ENCODE measurements at regions not wholly inside any gene's neighbourhood (a gene's known extent, or its start where the extent isn't known, plus 50 kb on each side); places are given as distances from the start of the nearest gene placed in this dataset.

DNA sequence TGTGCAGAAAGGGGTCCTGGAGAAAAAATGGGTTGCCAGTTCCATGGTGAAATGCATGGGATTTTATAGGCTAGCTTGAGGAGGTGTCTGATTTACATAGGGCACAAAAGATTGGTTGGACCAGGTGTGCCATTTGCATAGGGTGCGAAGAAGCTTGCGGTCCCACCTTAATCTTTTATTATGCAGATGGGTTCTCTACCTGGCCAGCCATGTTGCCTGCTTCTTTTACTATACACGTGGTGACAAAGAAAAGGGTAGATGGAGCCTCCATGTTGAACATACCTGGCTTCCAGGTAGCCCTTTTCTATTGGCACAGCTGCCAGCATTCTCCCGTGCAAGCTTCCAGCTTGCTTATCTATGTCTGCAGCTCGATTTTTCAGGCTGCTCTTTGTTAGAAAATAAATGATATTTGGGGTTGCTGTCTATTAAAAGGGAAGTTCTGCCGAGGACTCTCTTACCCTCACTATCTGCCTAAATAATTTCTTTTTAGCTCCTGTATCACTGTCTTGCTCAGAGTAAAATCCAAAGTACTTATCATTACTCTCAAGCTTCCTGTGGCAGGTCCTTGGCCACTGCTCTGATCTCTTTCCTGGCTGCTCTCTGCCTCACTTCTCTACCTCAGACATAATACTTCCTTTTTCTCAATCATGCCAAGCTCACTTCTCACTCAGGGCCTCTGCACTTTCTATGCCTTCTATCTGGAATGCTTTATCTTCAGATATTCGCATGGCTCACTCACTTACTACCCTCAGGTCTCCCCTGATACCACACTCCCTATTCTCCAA is 216.0 kb upstream of the DAAM1 start:
- Histone ChIP-seq H3K4me3 (ENCODE audit: low read length in 3 of 3) (no peak overlapping the region), H3K27ac (ENCODE audit: low read depth in 2 of 2, low read length in 2 of 2) (no peak overlapping the region), H3K36me3 (ENCODE audit: control insufficient read depth in 2 of 3, insufficient read depth in 3 of 3, low read length in 3 of 3) (no peaks in the 10 kb centered on the region), H3K9ac (ENCODE audit: low read length in 3 of 3) (no peak overlapping the region), H3K27me3 (ENCODE audit: control insufficient read depth, insufficient read depth, low read length) (no peaks in the 10 kb centered on the region), H3K4me1 (ENCODE audit: control insufficient read depth in 2 of 3, insufficient read depth in 2 of 3, low read depth in 1 of 3, low read length in 3 of 3) (no peaks in the 10 kb centered on the region), H3K9me3 (ENCODE audit: control insufficient read depth in 2 of 3, insufficient read depth in 1 of 3, low read length in 3 of 3) (no peaks in the 10 kb centered on the region)
- no peak for FAIRE-seq
- DNase-seq: no peak
- intact Hi-C loops (cut with DNase I): no loop called here
- TF ChIP-seq, protein P1, sequence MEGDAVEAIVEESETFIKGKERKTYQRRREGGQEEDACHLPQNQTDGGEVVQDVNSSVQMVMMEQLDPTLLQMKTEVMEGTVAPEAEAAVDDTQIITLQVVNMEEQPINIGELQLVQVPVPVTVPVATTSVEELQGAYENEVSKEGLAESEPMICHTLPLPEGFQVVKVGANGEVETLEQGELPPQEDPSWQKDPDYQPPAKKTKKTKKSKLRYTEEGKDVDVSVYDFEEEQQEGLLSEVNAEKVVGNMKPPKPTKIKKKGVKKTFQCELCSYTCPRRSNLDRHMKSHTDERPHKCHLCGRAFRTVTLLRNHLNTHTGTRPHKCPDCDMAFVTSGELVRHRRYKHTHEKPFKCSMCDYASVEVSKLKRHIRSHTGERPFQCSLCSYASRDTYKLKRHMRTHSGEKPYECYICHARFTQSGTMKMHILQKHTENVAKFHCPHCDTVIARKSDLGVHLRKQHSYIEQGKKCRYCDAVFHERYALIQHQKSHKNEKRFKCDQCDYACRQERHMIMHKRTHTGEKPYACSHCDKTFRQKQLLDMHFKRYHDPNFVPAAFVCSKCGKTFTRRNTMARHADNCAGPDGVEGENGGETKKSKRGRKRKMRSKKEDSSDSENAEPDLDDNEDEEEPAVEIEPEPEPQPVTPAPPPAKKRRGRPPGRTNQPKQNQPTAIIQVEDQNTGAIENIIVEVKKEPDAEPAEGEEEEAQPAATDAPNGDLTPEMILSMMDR (IDR thresholded peaks at IDR 0.05; ENCODE audit: borderline replicate concordance, extremely low read depth, insufficient read depth): no peak

DNA sequence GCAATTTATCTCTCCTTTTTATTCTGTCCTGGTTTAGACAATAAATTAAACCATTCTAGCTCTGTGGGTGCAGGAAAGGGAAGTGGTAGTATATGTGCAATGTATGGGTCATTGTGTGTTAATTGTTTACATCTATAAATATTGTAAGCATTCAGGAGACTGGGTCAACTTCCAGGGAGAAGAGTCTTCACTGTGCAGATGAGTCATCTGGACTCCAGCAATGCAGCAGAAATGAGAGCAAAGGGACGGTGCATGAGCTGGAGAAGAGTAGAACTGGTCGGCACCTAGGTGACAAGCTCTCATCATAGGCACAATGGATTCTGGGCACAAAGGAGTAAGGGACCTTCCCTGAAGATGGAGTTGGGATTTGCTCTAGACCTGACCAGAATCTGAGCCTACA is 211.1 kb upstream of the DAAM1 start:
- intact Hi-C loops (cut with DNase I): no loop called here
- H3K27me3 ChIP-seq (ENCODE audit: control insufficient read depth, insufficient read depth, low read length): no peaks in the 10 kb centered on the region
- no peaks in the 10 kb centered on the region for H3K9me3 ChIP-seq (ENCODE audit: control insufficient read depth in 2 of 3, insufficient read depth in 1 of 3, low read length in 3 of 3)
- TF ChIP-seq, protein P1 (IDR thresholded peaks at IDR 0.05; ENCODE audit: borderline replicate concordance, extremely low read depth, insufficient read depth): no peak
- FAIRE-seq (no peak), DNase-seq (no peak)
- no peak overlapping the region for H3K4me3 ChIP-seq (ENCODE audit: low read length in 3 of 3)
- H3K36me3 ChIP-seq (ENCODE audit: control insufficient read depth in 2 of 3, insufficient read depth in 3 of 3, low read length in 3 of 3): no peaks in the 10 kb centered on the region
- no peak overlapping the region for H3K27ac ChIP-seq (ENCODE audit: low read depth in 2 of 2, low read length in 2 of 2)
- H3K4me1 ChIP-seq (ENCODE audit: control insufficient read depth in 2 of 3, insufficient read depth in 2 of 3, low read depth in 1 of 3, low read length in 3 of 3): no peaks in the 10 kb centered on the region
- H3K9ac ChIP-seq (ENCODE audit: low read length in 3 of 3): no peak overlapping the region

DNA sequence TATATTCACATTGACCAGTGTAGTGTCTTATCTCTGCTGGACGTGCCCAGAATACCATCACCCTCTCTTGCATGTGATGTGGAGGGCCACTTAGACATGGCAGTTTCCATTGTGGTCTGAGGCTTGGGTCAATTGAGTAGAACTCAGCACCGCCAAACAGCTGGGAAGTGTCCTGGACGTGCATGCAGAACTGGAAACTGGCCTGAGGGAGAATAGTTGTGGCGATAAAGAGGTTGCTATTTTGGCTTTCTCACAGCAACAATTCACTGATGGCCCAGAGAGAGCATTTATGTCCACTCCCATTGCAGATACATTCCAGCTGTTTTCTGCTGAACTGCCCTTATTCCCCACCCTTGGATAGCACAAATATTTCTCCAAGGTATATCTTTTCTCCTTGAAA is 210.1 kb upstream of the DAAM1 start:
- Histone ChIP-seq H3K4me1 (ENCODE audit: control insufficient read depth in 2 of 3, insufficient read depth in 2 of 3, low read depth in 1 of 3, low read length in 3 of 3) (no peaks in the 10 kb centered on the region), H3K27ac (ENCODE audit: low read depth in 2 of 2, low read length in 2 of 2) (no peak overlapping the region), H3K36me3 (ENCODE audit: control insufficient read depth in 2 of 3, insufficient read depth in 3 of 3, low read length in 3 of 3) (no peaks in the 10 kb centered on the region), H3K4me3 (ENCODE audit: low read length in 3 of 3) (no peak overlapping the region), H3K9me3 (ENCODE audit: control insufficient read depth in 2 of 3, insufficient read depth in 1 of 3, low read length in 3 of 3) (no peaks in the 10 kb centered on the region), H3K9ac (ENCODE audit: low read length in 3 of 3) (no peak overlapping the region), H3K27me3 (ENCODE audit: control insufficient read depth, insufficient read depth, low read length) (no peaks in the 10 kb centered on the region)
- intact Hi-C loops (cut with DNase I): no loop called here
- FAIRE-seq: no peak
- DNase-seq: peak in 4 of 5 donors; percentile 30 to 85 (median 70)
- TF ChIP-seq, protein P1 (IDR thresholded peaks at IDR 0.05; ENCODE audit: borderline replicate concordance, extremely low read depth, insufficient read depth): no peak

Measured in kidney (tissue), 13 donors.